Activated naive CD4-positive, alpha-beta T cell treated with Interleukin-2 at 50 U/mL for 16 hours (primary cell): ENCODE measurements at regions not wholly inside any gene's neighbourhood (a gene's known extent, or its start where the extent isn't known, plus 50 kb on each side); places are given as distances from the start of the nearest gene placed in this dataset.

ENCODE experiments used
- DNase-seq: peaks from one replicate; pipeline ENCODE4 v3.0.0-alpha.2; 2020

- no peak for DNase-seq
Observed at GRCh38 chr21:38952890-38953289, 147.2 kb downstream of the ETS2 start.

GRCh38 chr21:38951095-38951730, 145.5 kb downstream of the ETS2 start:
- DNase-seq: no peak

- DNase-seq: no peak
Observed at GRCh38 chr21:38950435-38951094, 144.8 kb downstream of the ETS2 start.

GRCh38 chr21:38949070-38949380, 143.3 kb downstream of the ETS2 start:
- no peak for DNase-seq

- DNase-seq: no peak
Observed at GRCh38 chr21:38948377-38949069, 142.8 kb downstream of the ETS2 start.

GRCh38 chr21:38945545-38946245, 140.0 kb downstream of the ETS2 start:
- no peak for DNase-seq

- no peak for DNase-seq
Observed at GRCh38 chr21:38944903-38945302, 139.2 kb downstream of the ETS2 start.

GRCh38 chr21:38944402-38944801, 138.7 kb downstream of the ETS2 start:
- DNase-seq: no peak

GRCh38 chr21:38942748-38943211, 137.1 kb downstream of the ETS2 start:
- no peak for DNase-seq

- DNase-seq: no peak
Observed at GRCh38 chr21:38938769-38939168, 133.0 kb downstream of the ETS2 start.

GRCh38 chr21:38938343-38938742, 132.6 kb downstream of the ETS2 start:
- no peak for DNase-seq

GRCh38 chr21:38937844-38938243, 132.1 kb downstream of the ETS2 start:
- no peak for DNase-seq

GRCh38 chr21:38937286-38937790, 131.6 kb downstream of the ETS2 start:
- DNase-seq: no peak

GRCh38 chr21:38936240-38936639, 130.5 kb downstream of the ETS2 start:
- no peak for DNase-seq

GRCh38 chr21:38933731-38934130, 128.0 kb downstream of the ETS2 start:
- no peak for DNase-seq

GRCh38 chr21:38931291-38931690, 125.6 kb downstream of the ETS2 start:
- no peak for DNase-seq

- no peak for DNase-seq
Observed at GRCh38 chr21:38930853-38931252, 125.1 kb downstream of the ETS2 start.

- DNase-seq: no peak
Observed at GRCh38 chr21:38930066-38930465, 124.3 kb downstream of the ETS2 start.

- no peak for DNase-seq
Observed at GRCh38 chr21:38929652-38930051, 123.9 kb downstream of the ETS2 start.

- no peak for DNase-seq
Observed at GRCh38 chr21:38929142-38929541, 123.4 kb downstream of the ETS2 start.

GRCh38 chr21:38927776-38928175, 122.0 kb downstream of the ETS2 start:
- DNase-seq: no peak

- no peak for DNase-seq
Observed at GRCh38 chr21:38925923-38926322, 120.2 kb downstream of the ETS2 start.

GRCh38 chr21:38925478-38925877, 119.7 kb downstream of the ETS2 start:
- DNase-seq: no peak

GRCh38 chr21:38924954-38925353, 119.2 kb downstream of the ETS2 start:
- DNase-seq: no peak
